PFSK-1 (cell line): ENCODE measurements at regions not wholly inside any gene's neighbourhood (a gene's known extent, or its start where the extent isn't known, plus 50 kb on each side); places are given as distances from the start of the nearest gene placed in this dataset.

Source experiments
- FOXP2 ChIP-seq: optimal IDR thresholded peaks from 2 replicates; pipeline ENCODE3; 2011; ENCODE audit warnings: borderline replicate concordance, control low read depth, inconsistent platforms; ENCODE audit not compliant: insufficient read depth; ENCODE audit errors: extremely low read length, extremely low read depth
- POLR2AphosphoS5 ChIP-seq: IDR thresholded peaks from 2 replicates; pipeline ENCODE4 v1.6.1; 2012; ENCODE audit warnings: low read depth, mild to moderate bottlenecking, control low read depth, low read length, moderate library complexity
- SIN3A ChIP-seq: IDR thresholded peaks from 2 replicates; pipeline ENCODE4 v1.6.1; 2012; ENCODE audit warnings: mild to moderate bottlenecking, low read length, moderate library complexity, borderline replicate concordance; ENCODE audit not compliant: insufficient read depth
- TAF1 ChIP-seq: IDR thresholded peaks from 2 replicates; pipeline ENCODE4 v1.6.1; 2012; ENCODE audit warnings: low read length, control low read depth, borderline replicate concordance; ENCODE audit not compliant: insufficient read depth
- TF ChIP-seq, protein P1 (sequence below), 2 experiments: IDR thresholded peaks; 2 replicates each; pipeline versions ENCODE4 v1.6.1 to v1.8.0; 2011 to 2012; ENCODE audit warnings: low read depth in 2 of 2, low read length in 2 of 2, control low read depth in 1 of 2, inconsistent platforms in 1 of 2, mild to moderate bottlenecking in 1 of 2, moderate library complexity in 1 of 2; ENCODE audit not compliant: insufficient read depth in 1 of 2

DNA sequence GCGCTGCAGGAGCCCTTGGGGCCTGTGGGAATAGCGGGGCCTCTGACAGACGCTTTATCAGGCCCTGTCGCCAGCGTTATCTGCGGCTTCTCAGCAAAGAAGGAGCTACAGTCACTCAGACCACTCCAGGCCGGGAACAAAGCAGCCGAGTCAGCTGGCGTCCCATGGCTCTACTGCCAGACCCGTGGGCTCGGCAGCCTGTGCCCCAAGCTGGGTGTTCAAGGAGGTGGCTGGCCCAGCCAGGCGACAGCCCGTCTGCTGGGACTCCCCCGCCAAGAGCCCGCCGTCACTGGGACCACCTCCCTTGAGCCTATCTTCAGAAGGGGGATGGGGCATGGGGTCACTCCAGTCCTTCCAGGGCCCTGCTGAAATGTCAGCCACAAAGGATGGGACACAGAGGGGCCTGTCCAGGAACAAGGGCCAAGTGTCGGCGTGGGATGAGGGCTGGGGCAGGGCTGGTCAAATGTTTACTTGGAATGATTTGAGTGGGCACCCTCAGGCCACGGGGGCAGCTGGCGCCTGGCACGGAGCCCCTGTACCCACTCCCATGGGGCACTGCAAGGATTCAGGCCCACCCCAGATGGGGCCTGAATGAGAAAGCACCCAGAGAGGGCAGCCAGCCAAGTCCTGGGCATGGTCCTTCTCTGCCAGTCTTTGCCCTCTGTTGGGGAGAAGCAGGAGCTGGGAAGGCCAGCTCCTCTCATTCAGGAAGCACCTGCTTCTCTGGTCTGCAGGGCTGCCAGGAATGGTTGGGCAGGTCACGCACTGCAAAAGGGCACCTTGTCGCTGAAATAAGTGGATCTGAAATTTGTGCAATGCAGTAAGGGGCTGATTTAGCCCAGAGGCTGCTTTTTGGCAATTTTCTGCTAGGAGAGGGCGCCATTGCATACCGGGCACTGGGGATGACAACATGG lies 148.3 kb downstream of the SMAD6 start:
- TF ChIP-seq, protein P1, sequence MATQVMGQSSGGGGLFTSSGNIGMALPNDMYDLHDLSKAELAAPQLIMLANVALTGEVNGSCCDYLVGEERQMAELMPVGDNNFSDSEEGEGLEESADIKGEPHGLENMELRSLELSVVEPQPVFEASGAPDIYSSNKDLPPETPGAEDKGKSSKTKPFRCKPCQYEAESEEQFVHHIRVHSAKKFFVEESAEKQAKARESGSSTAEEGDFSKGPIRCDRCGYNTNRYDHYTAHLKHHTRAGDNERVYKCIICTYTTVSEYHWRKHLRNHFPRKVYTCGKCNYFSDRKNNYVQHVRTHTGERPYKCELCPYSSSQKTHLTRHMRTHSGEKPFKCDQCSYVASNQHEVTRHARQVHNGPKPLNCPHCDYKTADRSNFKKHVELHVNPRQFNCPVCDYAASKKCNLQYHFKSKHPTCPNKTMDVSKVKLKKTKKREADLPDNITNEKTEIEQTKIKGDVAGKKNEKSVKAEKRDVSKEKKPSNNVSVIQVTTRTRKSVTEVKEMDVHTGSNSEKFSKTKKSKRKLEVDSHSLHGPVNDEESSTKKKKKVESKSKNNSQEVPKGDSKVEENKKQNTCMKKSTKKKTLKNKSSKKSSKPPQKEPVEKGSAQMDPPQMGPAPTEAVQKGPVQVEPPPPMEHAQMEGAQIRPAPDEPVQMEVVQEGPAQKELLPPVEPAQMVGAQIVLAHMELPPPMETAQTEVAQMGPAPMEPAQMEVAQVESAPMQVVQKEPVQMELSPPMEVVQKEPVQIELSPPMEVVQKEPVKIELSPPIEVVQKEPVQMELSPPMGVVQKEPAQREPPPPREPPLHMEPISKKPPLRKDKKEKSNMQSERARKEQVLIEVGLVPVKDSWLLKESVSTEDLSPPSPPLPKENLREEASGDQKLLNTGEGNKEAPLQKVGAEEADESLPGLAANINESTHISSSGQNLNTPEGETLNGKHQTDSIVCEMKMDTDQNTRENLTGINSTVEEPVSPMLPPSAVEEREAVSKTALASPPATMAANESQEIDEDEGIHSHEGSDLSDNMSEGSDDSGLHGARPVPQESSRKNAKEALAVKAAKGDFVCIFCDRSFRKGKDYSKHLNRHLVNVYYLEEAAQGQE (IDR thresholded peaks at IDR 0.05; ENCODE audit: insufficient read depth in 1 of 2, low read depth in 2 of 2, low read length in 2 of 2): no peak
- TF ChIP-seq POLR2AphosphoS5: no peak
- TF ChIP-seq FOXP2: no peak
- no peak for TF ChIP-seq SIN3A
- no peak for TF ChIP-seq TAF1
